Mesothelial cell of epicardium (in vitro differentiated cells): ENCODE measurements at regions not wholly inside any gene's neighbourhood (a gene's known extent, or its start where the extent isn't known, plus 50 kb on each side); places are given as distances from the start of the nearest gene placed in this dataset.

Experiments used
- DNase-seq, 2 experiments: peaks; one replicate each; pipeline ENCODE4 v3.0.0; 2021; ENCODE audit warnings: low spot score in 2 of 2; ENCODE audit not compliant: unreplicated experiment in 2 of 2
- H3K27ac Mint-ChIP-seq: 2 replicates; pipeline ENCODE4 v1.8.0; 2021; ENCODE audit warnings: mixed read lengths
- H3K27me3 Mint-ChIP-seq: 2 replicates; pipeline ENCODE4 v1.8.0; 2021; ENCODE audit warnings: low read depth, mixed read lengths
- H3K36me3 Mint-ChIP-seq: 2 replicates; pipeline ENCODE4 v1.8.0; 2021; ENCODE audit warnings: mixed read lengths
- H3K4me1 Mint-ChIP-seq: 2 replicates; pipeline ENCODE4 v1.8.0; 2021; ENCODE audit warnings: mixed read lengths
- H3K4me3 Mint-ChIP-seq: 2 replicates; pipeline ENCODE4 v1.8.0; 2021; ENCODE audit warnings: mild to moderate bottlenecking, moderate library complexity, mixed read lengths
- H3K9me3 Mint-ChIP-seq: 2 replicates; pipeline ENCODE4 v1.8.0; 2021; ENCODE audit warnings: mixed read lengths
- TF ChIP-seq, protein P1 (sequence below): fragments of 200-600 bp; sonication (generic); IDR thresholded peaks from one replicate; pipeline ENCODE4 v1.5.0; 2021; ENCODE audit warnings: antibody characterized with exemption; ENCODE audit not compliant: unreplicated experiment

DNA sequence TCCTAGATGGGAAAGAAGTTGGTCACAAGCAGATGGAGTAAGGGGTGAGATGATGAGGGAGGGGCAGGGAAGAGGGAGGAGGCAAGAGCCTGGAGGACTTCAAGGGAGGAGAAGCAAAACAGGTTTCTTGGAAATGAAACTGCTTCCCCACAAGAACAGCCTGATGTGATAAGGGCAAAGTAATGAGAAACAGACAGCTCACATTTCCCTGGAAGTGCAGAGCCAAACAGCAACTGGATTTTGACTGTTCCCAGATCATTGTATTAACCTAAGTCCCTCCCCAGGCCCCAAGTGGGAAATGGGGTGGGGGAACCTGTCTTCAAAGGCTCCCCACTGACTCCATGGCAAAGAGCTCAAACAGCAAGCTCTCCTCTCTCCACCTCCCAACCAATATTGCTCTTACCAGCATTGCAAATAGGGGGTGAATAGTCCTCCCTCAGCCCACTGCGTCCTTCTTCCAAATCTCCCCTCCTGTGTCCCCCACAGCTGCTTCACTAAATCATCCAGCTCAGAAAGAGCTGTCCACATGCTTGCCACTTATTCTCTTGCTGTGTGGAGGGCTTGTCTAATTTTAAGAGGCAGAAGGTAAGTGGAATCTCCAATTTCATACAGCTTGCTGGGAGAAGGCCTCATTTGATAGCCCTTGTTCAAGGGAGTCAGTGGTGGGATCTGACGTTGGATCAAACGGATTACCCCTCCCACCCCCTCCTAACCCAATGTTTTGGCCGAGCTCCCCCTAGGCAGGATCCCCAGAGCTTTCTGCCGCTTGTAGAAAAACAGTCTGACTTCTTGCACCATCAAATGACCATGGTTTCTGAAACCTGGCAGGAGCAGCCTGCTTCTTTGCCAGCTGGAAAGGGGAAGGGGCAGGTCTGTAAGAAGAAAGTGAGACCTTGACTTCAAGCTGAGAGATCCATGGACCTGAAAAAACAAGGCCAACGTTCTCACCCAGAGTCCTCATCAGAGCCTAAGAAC lies 56.3 kb upstream of the SMIM36 start:
- TF ChIP-seq, protein P1, sequence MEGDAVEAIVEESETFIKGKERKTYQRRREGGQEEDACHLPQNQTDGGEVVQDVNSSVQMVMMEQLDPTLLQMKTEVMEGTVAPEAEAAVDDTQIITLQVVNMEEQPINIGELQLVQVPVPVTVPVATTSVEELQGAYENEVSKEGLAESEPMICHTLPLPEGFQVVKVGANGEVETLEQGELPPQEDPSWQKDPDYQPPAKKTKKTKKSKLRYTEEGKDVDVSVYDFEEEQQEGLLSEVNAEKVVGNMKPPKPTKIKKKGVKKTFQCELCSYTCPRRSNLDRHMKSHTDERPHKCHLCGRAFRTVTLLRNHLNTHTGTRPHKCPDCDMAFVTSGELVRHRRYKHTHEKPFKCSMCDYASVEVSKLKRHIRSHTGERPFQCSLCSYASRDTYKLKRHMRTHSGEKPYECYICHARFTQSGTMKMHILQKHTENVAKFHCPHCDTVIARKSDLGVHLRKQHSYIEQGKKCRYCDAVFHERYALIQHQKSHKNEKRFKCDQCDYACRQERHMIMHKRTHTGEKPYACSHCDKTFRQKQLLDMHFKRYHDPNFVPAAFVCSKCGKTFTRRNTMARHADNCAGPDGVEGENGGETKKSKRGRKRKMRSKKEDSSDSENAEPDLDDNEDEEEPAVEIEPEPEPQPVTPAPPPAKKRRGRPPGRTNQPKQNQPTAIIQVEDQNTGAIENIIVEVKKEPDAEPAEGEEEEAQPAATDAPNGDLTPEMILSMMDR = no peak
- Mint-ChIP-seq H3K9me3 (no peaks in the 10 kb centered on the region), H3K27me3 (no peaks in the 10 kb centered on the region), H3K4me3 (no peak overlapping the region), H3K4me1 (peaks cover 37% of the 10 kb centered on the region), H3K36me3 (no peaks in the 10 kb centered on the region), H3K27ac (peak overlapping the region; percentile 94)
- DNase-seq = no peak

DNA sequence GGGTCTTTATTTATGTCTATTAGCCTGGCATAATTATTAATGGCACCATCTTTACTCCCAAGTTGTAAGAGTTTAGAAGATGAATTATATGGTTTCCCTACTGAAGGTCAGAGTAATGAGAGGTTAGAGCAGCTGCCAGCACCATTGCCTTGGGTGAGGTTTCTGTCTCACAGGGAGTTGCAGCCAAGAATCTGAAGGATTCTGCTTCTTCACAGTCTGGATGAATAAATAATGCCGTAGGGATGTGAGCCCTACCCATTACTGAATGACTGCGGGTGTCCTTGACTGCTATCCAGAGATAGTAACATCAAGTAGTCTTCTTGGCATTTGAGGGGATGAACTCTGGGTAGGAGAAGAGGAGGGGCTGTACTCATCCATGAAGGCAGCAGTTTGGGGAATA lies 52.8 kb upstream of the SMIM36 start:
- TF ChIP-seq, protein P1 = no peak
- Mint-ChIP-seq H3K27ac (peak overlapping the region; percentile 24), H3K4me3 (no peak overlapping the region), H3K27me3 (no peaks in the 10 kb centered on the region), H3K9me3 (no peaks in the 10 kb centered on the region), H3K4me1 (peaks cover 44% of the 10 kb centered on the region), H3K36me3 (no peaks in the 10 kb centered on the region)
- no peak for DNase-seq

DNA sequence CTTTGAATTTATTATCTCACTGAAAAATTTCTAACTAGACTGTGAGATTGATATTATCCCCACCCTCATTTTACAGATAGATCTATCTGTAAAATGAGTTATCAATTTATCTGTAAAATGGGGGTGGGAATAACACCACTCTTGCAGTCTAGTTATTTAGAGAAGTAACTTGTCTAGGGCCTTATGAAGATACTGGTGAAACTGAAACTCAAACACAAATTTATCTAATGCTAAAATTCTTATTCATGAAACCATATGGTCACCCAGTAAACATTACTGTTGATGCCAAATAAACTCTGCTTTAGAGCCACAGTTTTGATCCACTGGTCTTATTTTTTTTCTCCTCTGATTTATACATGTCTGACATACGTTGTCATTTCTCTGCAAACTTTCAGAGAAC lies 52.1 kb upstream of the SMIM36 start:
- no peak overlapping the region for H3K27ac Mint-ChIP-seq
- no peaks in the 10 kb centered on the region for H3K9me3 Mint-ChIP-seq
- no peak for DNase-seq
- no peaks in the 10 kb centered on the region for H3K36me3 Mint-ChIP-seq
- H3K4me1 Mint-ChIP-seq = peaks cover 41% of the 10 kb centered on the region
- H3K4me3 Mint-ChIP-seq = no peak overlapping the region
- H3K27me3 Mint-ChIP-seq = peaks cover 2% of the 10 kb centered on the region
- TF ChIP-seq, protein P1 = no peak

DNA sequence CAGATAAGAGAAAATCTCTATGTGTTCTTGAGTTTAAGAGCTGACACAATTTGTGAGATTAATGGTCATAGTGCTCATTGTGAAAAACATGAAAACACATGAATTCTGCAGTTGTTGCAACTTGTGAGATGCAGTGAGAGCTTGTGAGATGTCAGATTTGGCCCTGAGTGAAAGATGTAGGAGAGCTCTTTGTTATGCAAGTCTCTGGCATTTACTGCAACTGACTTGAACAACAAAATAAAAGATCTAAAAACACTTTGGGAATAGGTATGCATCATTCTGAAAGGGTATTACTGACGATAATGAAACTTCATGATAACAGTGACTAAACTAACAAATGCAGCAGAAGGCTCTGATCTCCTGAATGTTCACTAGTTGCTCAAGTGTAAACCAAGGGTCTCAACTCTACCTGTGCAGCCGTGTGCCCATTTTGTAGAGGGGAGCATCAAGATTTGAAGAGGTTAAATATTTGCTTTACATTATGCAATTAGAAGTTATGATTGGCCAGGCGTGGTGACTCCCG lies 50.8 kb upstream of the SMIM36 start:
- no peak for DNase-seq
- Mint-ChIP-seq H3K4me1 (peaks cover 30% of the 10 kb centered on the region), H3K9me3 (no peaks in the 10 kb centered on the region), H3K27me3 (peaks cover 6% of the 10 kb centered on the region), H3K4me3 (no peak overlapping the region), H3K36me3 (no peaks in the 10 kb centered on the region), H3K27ac (no peak overlapping the region)
- TF ChIP-seq, protein P1 = no peak

DNA sequence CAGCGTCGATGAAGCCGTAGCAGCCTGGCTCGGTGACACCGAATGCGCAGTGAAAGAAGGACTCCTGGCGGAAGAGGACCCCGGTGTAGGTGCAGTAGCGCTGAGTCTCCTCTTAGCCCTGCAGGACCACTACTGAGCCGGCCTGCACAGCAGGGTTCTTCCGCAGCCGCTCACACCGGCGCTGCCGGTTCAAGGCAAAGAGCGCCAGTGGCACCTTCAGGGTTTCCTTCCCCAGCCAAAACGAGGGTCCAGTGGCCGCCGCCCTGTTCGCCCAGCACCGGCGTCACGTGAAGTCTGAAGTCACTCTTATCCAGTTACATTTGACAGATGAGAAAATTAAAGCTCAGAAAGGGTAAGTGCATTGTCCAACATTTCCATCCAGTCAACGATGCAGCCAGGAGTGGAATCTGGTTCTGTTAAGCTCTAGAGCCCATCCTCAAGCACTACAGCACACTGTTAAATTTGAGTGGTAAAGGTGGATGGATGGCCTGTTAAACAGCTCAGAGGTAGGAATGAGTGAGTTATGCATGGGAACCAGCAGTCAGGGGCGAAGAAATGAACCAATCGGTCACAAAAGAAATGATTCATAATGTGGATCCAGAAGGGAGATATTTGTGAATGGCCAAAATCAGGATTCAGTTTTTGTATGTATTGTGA lies 50.2 kb upstream of the SMIM36 start:
- Mint-ChIP-seq H3K9me3 (no peaks in the 10 kb centered on the region), H3K4me1 (peaks cover 24% of the 10 kb centered on the region), H3K4me3 (no peak overlapping the region), H3K36me3 (no peaks in the 10 kb centered on the region), H3K27ac (no peak overlapping the region), H3K27me3 (peaks cover 6% of the 10 kb centered on the region)
- no peak for DNase-seq
- TF ChIP-seq, protein P1 = no peak
